HepG2 (cell line): ENCODE measurements at regions not wholly inside any gene's neighbourhood (a gene's known extent, or its start where the extent isn't known, plus 50 kb on each side); places are given as distances from the start of the nearest gene placed in this dataset.

Experiments used
- CC2D1A ChIP-seq: sonication (generic); formaldehyde crosslinking; IDR thresholded peaks from 2 replicates; pipeline ENCODE4 v1.8.1; 2023; ENCODE audit warnings: mild to moderate bottlenecking, missing genetic modification reagents
- DMAP1 ChIP-seq: IDR thresholded peaks from 2 replicates; pipeline ENCODE4 v1.6.1; 2016
- FOXM1 ChIP-seq: sonication (generic); formaldehyde crosslinking; IDR thresholded peaks from 2 replicates; pipeline ENCODE4 v1.5.0; 2020; ENCODE audit warnings: missing genetic modification reagents
- KDM2A ChIP-seq: sonication (generic); formaldehyde crosslinking; IDR thresholded peaks from 2 replicates; pipeline ENCODE4 v1.4.0; 2020; ENCODE audit warnings: low read depth, missing genetic modification reagents, borderline replicate concordance
- MED1 ChIP-seq: sonication (generic); formaldehyde crosslinking; IDR thresholded peaks from 2 replicates; pipeline ENCODE4 v1.4.0; 2020; ENCODE audit warnings: missing genetic modification reagents
- NCOR1 ChIP-seq: fragments of 200-600 bp; sonication (generic); IDR thresholded peaks from 2 replicates; pipeline ENCODE4 v1.7.0; 2017; ENCODE audit warnings: antibody characterized with exemption, low read length, borderline replicate concordance
- PRDM15 ChIP-seq: sonication (generic); formaldehyde crosslinking; IDR thresholded peaks from 2 replicates; pipeline ENCODE4 v1.4.0; 2020; ENCODE audit warnings: missing genetic modification reagents
- PTBP1 ChIP-seq: fragments of 200-400 bp; formaldehyde crosslinking; IDR thresholded peaks from 2 replicates; pipeline ENCODE4 v1.6.1; 2018; ENCODE audit warnings: low read length, low read depth; ENCODE audit not compliant: poor library complexity, severe bottlenecking
- SALL2 ChIP-seq: sonication (generic); formaldehyde crosslinking; IDR thresholded peaks from 2 replicates; pipeline ENCODE4 v1.8.1; 2023; ENCODE audit warnings: mild to moderate bottlenecking, missing genetic modification reagents, inconsistent platforms
- SYNCRIP ChIP-seq: fragments of 200-400 bp; formaldehyde crosslinking; IDR thresholded peaks from 2 replicates; pipeline ENCODE4 v1.6.1; 2018; ENCODE audit warnings: mild to moderate bottlenecking, low read depth, low read length; ENCODE audit not compliant: insufficient read depth
- TBX2 ChIP-seq: sonication (generic); formaldehyde crosslinking; IDR thresholded peaks from 2 replicates; pipeline ENCODE4 v1.5.0; 2020; ENCODE audit warnings: missing genetic modification reagents, mild to moderate bottlenecking, borderline replicate concordance
- TGIF2 ChIP-seq: IDR thresholded peaks from 2 replicates; pipeline ENCODE4 v1.6.1; 2016; ENCODE audit warnings: control low read depth, missing compliant biosample characterization
- ZNF543 ChIP-seq: sonication (generic); formaldehyde crosslinking; IDR thresholded peaks from 2 replicates; pipeline ENCODE4 v1.4.0; 2020; ENCODE audit warnings: mild to moderate bottlenecking, missing genetic modification reagents
- ZNF672 ChIP-seq: sonication (generic); formaldehyde crosslinking; IDR thresholded peaks from 2 replicates; pipeline ENCODE4 v1.8.1; 2022; ENCODE audit warnings: missing genetic modification reagents
- ZNF775 ChIP-seq: sonication (generic); formaldehyde crosslinking; IDR thresholded peaks from 2 replicates; pipeline ENCODE4 v1.4.0; 2020; ENCODE audit warnings: missing genetic modification reagents, mild to moderate bottlenecking, moderate library complexity, borderline replicate concordance
- ZNF782 ChIP-seq: sonication (generic); formaldehyde crosslinking; IDR thresholded peaks from 2 replicates; pipeline ENCODE4 v1.4.0; 2020; ENCODE audit warnings: missing genetic modification reagents, mild to moderate bottlenecking, borderline replicate concordance
- ZSCAN22 ChIP-seq: sonication (generic); formaldehyde crosslinking; IDR thresholded peaks from 2 replicates; pipeline ENCODE4 v1.4.0; 2020; ENCODE audit warnings: mild to moderate bottlenecking, missing genetic modification reagents
- TF ChIP-seq, protein P1 (sequence below): sonication (generic); formaldehyde crosslinking; IDR thresholded peaks from 2 replicates; pipeline ENCODE4 v1.9.0; 2021; ENCODE audit warnings: missing genetic modification reagents, mild to moderate bottlenecking, borderline replicate concordance
- TF ChIP-seq, protein P2 (sequence below): sonication (generic); formaldehyde crosslinking; IDR thresholded peaks from 2 replicates; pipeline ENCODE4 v1.5.1; 2020; ENCODE audit warnings: missing genetic modification reagents, mild to moderate bottlenecking, borderline replicate concordance
- TF ChIP-seq, protein P3 (sequence below): sonication (generic); formaldehyde crosslinking; IDR thresholded peaks from 2 replicates; pipeline ENCODE4 v1.4.0; 2020; ENCODE audit warnings: missing genetic modification reagents, borderline replicate concordance

DNA sequence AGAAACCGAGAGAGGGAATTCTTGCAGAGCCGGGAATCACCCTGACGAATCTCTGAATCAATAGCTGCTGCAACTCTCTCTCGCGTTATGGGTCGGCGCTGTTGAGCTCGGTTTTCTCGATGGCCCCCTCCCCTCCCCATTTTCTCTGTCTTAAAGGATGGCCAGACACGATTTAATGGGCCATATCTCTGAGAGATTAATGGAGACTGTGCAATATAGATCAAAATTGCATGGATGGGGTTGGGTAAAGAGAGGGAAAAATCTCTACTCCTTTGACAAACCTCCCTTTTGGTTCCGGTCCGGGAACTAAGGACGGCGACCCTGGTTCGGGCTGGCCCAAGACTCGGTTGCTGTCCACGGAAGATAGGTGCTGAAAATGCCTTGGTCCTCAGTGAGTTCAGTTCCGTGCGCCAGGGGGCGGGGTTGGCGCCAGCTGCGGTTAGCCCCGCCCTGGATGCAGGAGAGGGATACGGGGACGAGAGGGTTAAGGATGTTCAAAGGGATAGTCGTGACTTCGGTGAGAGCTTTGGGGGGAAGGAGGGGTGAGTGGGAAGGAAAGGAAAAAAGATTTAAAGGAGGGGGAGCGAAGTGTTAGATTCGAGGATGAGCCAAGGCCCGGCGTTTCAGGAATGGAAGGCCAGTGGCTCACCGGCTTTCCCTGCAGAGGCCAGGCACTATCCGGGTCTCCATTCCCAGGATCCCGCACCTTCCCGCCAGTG is 103.6 kb upstream of the HSD17B12 start (continued):
- TF ChIP-seq SYNCRIP (no peak), PRDM15 (CRISPR knock-in tag) (no peak), ZNF782 (CRISPR knock-in tag) (no peak), TGIF2 (no peak), NCOR1 (no peak), ZNF775 (CRISPR knock-in tag) (no peak), SALL2 (CRISPR knock-in tag) (no peak), TBX2 (CRISPR knock-in tag) (peak; percentile 26; the same call in 1 of the 2 replicates), ZSCAN22 (CRISPR knock-in tag) (no peak), MED1 (CRISPR knock-in tag) (no peak), ZNF672 (CRISPR knock-in tag) (no peak), ZNF543 (CRISPR knock-in tag) (0 out of 2 replicates have a peak, but pooled peaks have one; percentile 47), KDM2A (peak; percentile 52; the same call in 1 of the 2 replicates), DMAP1 (no peak), CC2D1A (CRISPR knock-in tag) (no peak), FOXM1 (no peak), PTBP1 (no peak)
- TF ChIP-seq, protein P1, sequence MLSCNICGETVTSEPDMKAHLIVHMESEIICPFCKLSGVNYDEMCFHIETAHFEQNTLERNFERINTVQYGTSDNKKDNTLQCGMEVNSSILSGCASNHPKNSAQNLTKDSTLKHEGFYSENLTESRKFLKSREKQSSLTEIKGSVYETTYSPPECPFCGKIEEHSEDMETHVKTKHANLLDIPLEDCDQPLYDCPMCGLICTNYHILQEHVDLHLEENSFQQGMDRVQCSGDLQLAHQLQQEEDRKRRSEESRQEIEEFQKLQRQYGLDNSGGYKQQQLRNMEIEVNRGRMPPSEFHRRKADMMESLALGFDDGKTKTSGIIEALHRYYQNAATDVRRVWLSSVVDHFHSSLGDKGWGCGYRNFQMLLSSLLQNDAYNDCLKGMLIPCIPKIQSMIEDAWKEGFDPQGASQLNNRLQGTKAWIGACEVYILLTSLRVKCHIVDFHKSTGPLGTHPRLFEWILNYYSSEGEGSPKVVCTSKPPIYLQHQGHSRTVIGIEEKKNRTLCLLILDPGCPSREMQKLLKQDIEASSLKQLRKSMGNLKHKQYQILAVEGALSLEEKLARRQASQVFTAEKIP (CRISPR knock-in tag) = no peak
- TF ChIP-seq, protein P2, sequence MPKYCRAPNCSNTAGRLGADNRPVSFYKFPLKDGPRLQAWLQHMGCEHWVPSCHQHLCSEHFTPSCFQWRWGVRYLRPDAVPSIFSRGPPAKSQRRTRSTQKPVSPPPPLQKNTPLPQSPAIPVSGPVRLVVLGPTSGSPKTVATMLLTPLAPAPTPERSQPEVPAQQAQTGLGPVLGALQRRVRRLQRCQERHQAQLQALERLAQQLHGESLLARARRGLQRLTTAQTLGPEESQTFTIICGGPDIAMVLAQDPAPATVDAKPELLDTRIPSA (CRISPR knock-in tag) = no peak
- TF ChIP-seq, protein P3, sequence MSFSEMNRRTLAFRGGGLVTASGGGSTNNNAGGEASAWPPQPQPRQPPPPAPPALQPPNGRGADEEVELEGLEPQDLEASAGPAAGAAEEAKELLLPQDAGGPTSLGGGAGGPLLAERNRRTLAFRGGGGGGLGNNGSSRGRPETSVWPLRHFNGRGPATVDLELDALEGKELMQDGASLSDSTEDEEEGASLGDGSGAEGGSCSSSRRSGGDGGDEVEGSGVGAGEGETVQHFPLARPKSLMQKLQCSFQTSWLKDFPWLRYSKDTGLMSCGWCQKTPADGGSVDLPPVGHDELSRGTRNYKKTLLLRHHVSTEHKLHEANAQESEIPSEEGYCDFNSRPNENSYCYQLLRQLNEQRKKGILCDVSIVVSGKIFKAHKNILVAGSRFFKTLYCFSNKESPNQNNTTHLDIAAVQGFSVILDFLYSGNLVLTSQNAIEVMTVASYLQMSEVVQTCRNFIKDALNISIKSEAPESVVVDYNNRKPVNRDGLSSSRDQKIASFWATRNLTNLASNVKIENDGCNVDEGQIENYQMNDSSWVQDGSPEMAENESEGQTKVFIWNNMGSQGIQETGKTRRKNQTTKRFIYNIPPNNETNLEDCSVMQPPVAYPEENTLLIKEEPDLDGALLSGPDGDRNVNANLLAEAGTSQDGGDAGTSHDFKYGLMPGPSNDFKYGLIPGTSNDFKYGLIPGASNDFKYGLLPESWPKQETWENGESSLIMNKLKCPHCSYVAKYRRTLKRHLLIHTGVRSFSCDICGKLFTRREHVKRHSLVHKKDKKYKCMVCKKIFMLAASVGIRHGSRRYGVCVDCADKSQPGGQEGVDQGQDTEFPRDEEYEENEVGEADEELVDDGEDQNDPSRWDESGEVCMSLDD (CRISPR knock-in tag) = no peak
